Body of pancreas (tissue), 4 donors: ENCODE measurements at regions not wholly inside any gene's neighbourhood (a gene's known extent, or its start where the extent isn't known, plus 50 kb on each side); places are given as distances from the start of the nearest gene placed in this dataset.

ENCODE experiments used
- ATAC-seq: fragments of 150-250 bp; one replicate; pipeline ENCODE4 v1.9.1; 2016
- DNase-seq, 4 donors: peaks; one replicate each; pipeline ENCODE4 v3.0.0-alpha.2; 2019
- H3K27ac ChIP-seq, 4 donors: fragments of 200-600 bp; sonication (generic); 1 replicate in 3 of 4; 2 replicates in 1 of 4; pipeline versions ENCODE4 v1.5.1 to v1.6.1; 2016 to 2019; ENCODE audit warnings: mild to moderate bottlenecking in 1 of 4, mixed read lengths in 1 of 4, moderate library complexity in 1 of 4
- H3K27me3 ChIP-seq, 2 donors: fragments of 200-600 bp; sonication (generic); one replicate each; pipeline ENCODE4 v1.6.0; 2016; ENCODE audit warnings: mild to moderate bottlenecking in 1 of 2
- H3K36me3 ChIP-seq, 2 donors: fragments of 200-600 bp; sonication (generic); replicated peaks in 1 of 2; 2 replicates each; pipeline ENCODE4 v1.5.1; 2016; ENCODE audit warnings: low read depth in 2 of 2; ENCODE audit not compliant: insufficient read depth in 1 of 2
- H3K4me1 ChIP-seq: fragments of 200-600 bp; sonication (generic); one replicate; pipeline ENCODE4 v1.6.0; 2016
- H3K4me3 ChIP-seq, 2 donors: fragments of 200-600 bp; sonication (generic); 1 replicate in 1 of 2; 2 replicates in 1 of 2; pipeline ENCODE4 v1.5.1; 2016 to 2019
- H3K9me3 ChIP-seq, 3 donors: fragments of 200-600 bp; sonication (generic); 1 replicate in 2 of 3; 2 replicates in 1 of 3; pipeline ENCODE4 v1.5.1; 2016
- POLR2A ChIP-seq, 3 donors: fragments of 450-650 bp; IDR thresholded peaks; one replicate each; pipeline ENCODE4 v1.6.1; 2016; ENCODE audit warnings: antibody characterized with exemption in 3 of 3, mild to moderate bottlenecking in 2 of 3
- WGBS, 2 donors: methylation state at CpG; one replicate each; pipeline ENCODE4 v1.1.5; 2017; 5-methylcytosine and 5-hydroxymethylcytosine counted together
- intact Hi-C: fragments of 100-400 bp; cut with DNase I; formaldehyde crosslinking; loops from one replicate; pipeline ENCODE4 v1.15.1; 2023
- TF ChIP-seq, protein P1 (sequence below), 7 experiments: fragments of 450-650 bp in 4 of 7; fragments of 200-600 bp in 3 of 7; sonication (generic) in 3 of 7; IDR thresholded peaks; one replicate each; pipeline ENCODE4 v1.5.1; 2016 to 2019; ENCODE audit warnings: antibody characterized with exemption in 7 of 7

DNA sequence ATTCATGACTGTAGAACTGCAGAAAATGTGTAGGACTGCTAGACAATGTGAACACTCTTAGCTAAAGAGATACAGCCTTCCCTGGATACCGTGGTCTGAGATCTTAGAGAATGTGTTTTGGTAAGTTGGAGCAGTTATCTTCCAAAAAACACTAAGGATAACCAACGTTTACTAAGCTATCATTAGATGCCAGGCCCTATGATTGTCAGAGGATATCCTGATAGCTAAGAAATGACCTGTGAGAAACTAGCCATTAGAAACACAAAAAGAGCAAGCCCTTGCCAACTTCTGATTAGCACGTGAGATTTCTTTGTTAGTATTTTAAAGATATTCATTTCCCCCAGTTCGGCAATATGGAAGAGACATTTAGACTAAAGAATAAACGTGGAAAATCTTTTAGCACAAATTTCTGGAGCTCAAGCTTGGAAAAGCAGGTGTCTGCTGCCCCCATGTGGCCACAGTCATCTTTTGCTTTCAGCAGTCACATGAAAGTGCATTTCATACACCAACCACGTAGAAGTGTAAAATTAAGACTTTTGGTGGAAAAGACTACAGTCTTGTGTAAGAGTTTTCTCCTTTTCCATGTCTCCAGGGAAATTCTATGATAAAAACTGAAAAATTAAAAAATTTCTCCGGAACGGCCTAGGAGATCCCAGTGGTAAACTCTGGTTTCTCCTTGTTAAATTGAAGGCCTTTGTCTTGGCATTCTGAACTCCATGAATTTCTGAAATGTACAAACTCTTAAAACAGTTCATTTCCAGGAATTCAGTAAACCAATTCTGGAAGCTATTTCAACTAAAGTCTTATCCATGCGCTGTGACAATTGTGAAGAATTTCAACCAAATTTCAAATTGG is 136.4 kb downstream of the ZNF674 start:
- Histone ChIP-seq H3K27me3 (no peaks in the 10 kb centered on the region), H3K9me3 (no peaks in the 10 kb centered on the region), H3K27ac (no peak overlapping the region), H3K4me1 (no peaks in the 10 kb centered on the region), H3K36me3 (no peaks in the 10 kb centered on the region), H3K4me3 (no peak overlapping the region)
- whole genome bisulfite sequencing, 2 donors = 12 to 13% methylated on average over 9 of the region's 9 CpGs
- intact Hi-C loops = loop anchor here (10.0 kb wide), 1 partner anchor 1084 kb away; no protein-coding TSS in a partner anchor
- ATAC-seq = no peak
- TF ChIP-seq, protein P1, sequence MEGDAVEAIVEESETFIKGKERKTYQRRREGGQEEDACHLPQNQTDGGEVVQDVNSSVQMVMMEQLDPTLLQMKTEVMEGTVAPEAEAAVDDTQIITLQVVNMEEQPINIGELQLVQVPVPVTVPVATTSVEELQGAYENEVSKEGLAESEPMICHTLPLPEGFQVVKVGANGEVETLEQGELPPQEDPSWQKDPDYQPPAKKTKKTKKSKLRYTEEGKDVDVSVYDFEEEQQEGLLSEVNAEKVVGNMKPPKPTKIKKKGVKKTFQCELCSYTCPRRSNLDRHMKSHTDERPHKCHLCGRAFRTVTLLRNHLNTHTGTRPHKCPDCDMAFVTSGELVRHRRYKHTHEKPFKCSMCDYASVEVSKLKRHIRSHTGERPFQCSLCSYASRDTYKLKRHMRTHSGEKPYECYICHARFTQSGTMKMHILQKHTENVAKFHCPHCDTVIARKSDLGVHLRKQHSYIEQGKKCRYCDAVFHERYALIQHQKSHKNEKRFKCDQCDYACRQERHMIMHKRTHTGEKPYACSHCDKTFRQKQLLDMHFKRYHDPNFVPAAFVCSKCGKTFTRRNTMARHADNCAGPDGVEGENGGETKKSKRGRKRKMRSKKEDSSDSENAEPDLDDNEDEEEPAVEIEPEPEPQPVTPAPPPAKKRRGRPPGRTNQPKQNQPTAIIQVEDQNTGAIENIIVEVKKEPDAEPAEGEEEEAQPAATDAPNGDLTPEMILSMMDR (IDR thresholded peaks at IDR 0.05) = peak; percentile 48 to 86 (median 61)
- TF ChIP-seq POLR2A (IDR thresholded peaks at IDR 0.05) = no peak
- peak; percentile 64 to 87 (median 73) for DNase-seq

DNA sequence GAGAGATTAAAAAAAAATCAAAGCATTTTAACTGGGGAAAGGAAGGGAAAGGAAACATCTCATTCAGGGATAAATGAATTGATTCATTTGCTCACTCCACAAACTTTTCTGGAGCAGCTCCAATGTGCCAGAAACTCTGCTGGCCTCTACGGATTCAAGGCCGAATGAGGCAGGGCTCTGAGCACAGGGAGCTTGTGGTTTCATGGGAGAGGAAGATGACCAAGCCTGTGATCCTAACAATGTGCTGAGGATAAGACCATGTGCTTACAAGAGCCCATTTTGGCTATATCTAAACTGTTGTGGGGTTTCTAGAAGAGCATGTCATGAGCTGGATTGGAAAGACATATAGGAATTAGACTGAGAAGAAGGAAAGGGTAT is 137.5 kb downstream of the ZNF674 start:
- 10 to 31% methylated on average over 2 of the region's 2 CpGs for WGBS, 2 donors
- DNase-seq = no peak
- no peaks in the 10 kb centered on the region for H3K9me3 ChIP-seq
- intact Hi-C loops = loop anchor here (10.0 kb wide), 1 partner anchor 1083 kb away; no protein-coding TSS in a partner anchor
- no peak overlapping the region for H3K27ac ChIP-seq
- no peaks in the 10 kb centered on the region for H3K27me3 ChIP-seq
- TF ChIP-seq, protein P1 (IDR thresholded peaks at IDR 0.05) = no peak
- TF ChIP-seq POLR2A (IDR thresholded peaks at IDR 0.05) = no peak
- H3K4me3 ChIP-seq = no peak overlapping the region
- H3K4me1 ChIP-seq = no peaks in the 10 kb centered on the region
- H3K36me3 ChIP-seq = no peaks in the 10 kb centered on the region
- ATAC-seq = no peak

DNA sequence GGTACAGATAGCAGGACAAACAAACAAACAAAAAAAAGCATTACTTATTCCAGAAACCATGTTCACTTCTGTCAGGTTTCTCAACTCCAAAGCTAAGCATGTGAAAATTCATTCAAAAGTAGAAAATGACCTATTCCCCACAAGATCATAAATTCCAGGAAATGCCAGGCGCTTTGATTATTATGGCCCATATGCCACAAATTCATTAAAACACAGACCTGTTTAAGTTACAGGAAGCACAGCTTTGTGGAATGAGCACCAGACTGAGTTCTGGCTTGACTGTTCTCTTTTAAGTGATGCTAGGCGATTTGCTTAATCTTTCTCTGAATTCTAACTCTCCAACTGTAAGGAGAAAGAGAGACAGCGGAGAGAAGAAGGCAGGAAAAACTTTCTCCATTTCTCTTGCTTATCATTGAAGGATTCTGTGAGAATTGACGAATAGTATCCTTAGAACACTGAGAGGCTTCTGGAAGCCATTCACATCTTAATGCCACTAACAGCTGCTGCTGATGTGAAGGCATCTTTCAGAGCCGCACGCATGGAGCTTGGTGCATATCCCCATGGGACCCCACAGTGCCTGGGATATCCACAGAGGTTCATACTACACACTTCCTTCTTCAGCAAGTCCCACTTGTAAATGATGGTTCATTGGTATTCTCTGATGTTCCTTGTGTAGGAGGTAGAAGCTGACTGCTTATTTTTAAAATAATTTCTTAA is 138.0 kb downstream of the ZNF674 start:
- ATAC-seq (no peak), DNase-seq (no peak)
- H3K27ac ChIP-seq = no peak overlapping the region
- no peaks in the 10 kb centered on the region for H3K36me3 ChIP-seq
- intact Hi-C loops = loop anchor here (10.0 kb wide), 1 partner anchor 1082 kb away; no protein-coding TSS in a partner anchor
- 71 to 72% methylated on average over 6 of the region's 6 CpGs for WGBS, 2 donors
- no peaks in the 10 kb centered on the region for H3K4me1 ChIP-seq
- H3K9me3 ChIP-seq = no peaks in the 10 kb centered on the region
- no peaks in the 10 kb centered on the region for H3K27me3 ChIP-seq
- TF ChIP-seq, protein P1 (IDR thresholded peaks at IDR 0.05) = no peak
- no peak for TF ChIP-seq POLR2A (IDR thresholded peaks at IDR 0.05)
- H3K4me3 ChIP-seq = no peak overlapping the region

DNA sequence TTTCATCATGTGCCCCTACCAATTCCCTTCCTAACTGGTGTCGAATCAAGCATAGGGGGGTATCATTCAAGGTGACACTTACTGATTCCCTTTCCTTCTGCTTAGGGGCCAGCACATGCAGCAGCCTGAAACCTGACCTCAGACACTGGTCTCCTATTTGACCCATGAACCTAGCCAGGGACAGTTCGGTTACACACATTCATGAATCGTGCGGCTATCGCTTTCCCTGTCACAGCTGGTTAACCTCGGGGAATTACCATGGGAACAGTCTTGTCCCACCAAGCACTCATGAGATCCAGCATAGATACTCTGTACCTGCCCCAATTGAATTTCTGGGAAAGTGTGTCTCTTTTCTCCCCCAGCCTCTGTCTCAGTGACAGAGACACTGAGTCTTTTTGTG is 140.4 kb downstream of the ZNF674 start:
- H3K9me3 ChIP-seq = no peaks in the 10 kb centered on the region
- no peak overlapping the region for H3K27ac ChIP-seq
- TF ChIP-seq, protein P1 (IDR thresholded peaks at IDR 0.05) = no peak
- TF ChIP-seq POLR2A (IDR thresholded peaks at IDR 0.05) = no peak
- DNase-seq = no peak
- H3K4me1 ChIP-seq = no peaks in the 10 kb centered on the region
- no peak for ATAC-seq
- no peaks in the 10 kb centered on the region for H3K27me3 ChIP-seq
- H3K4me3 ChIP-seq = no peak overlapping the region
- intact Hi-C loops = loop anchor here (10.0 kb wide), 1 partner anchor 1080 kb away; no protein-coding TSS in a partner anchor
- H3K36me3 ChIP-seq = no peaks in the 10 kb centered on the region
- WGBS, 2 donors = 69 to 100% methylated on average over 2 of the region's 6 CpGs
